ENCODE measurements at regions not wholly inside any gene's neighbourhood (a gene's known extent, or its start where the extent isn't known, plus 50 kb on each side); places are given as distances from the start of the nearest gene placed in this dataset.

DNA sequence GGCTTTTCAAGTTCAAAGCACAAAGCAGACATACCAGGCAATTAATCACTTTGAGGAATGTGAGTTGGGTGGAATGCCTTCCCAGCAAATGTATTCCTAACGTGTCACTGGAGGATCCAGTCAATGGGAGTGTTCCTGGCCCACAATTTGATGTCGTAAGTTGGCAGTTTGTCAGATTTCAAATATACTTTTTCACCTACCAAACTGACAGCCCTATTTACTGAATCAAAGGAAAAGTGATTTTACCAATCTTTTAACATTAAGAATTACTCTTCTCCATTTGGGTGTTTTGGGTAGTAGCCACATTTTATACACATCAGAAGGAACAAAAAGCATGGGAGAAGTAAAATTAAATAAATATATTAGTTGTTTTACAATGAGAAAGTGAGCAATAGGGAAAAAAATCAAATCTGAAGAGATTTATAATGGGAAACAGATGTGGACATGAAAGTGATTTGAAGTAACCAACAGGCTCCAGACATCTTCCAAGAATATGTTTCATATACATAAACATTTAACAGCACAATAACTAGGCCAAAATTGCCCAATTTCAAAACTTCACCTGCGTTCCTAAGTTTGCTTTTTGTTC, 222.9 kb downstream of the MTERF1 start:
- intact Hi-C loops (cut with DNase I; ENCODE audit: low total_unique reads) = no loop called here
- Histone ChIP-seq H3K4me3 (no peak overlapping the region), H3K9me3 (no peaks in the 10 kb centered on the region), H3K36me3 (no peaks in the 10 kb centered on the region), H3K27me3 (no peaks in the 10 kb centered on the region), H3K4me1 (no peaks in the 10 kb centered on the region), H3K27ac (no peak overlapping the region)
- TF ChIP-seq EP300 (IDR thresholded peaks at IDR 0.05) (no peak), POLR2AphosphoS5 (IDR thresholded peaks at IDR 0.05) (no peak), POLR2A (IDR thresholded peaks at IDR 0.05) (no peak)
- TF ChIP-seq, protein P1, sequence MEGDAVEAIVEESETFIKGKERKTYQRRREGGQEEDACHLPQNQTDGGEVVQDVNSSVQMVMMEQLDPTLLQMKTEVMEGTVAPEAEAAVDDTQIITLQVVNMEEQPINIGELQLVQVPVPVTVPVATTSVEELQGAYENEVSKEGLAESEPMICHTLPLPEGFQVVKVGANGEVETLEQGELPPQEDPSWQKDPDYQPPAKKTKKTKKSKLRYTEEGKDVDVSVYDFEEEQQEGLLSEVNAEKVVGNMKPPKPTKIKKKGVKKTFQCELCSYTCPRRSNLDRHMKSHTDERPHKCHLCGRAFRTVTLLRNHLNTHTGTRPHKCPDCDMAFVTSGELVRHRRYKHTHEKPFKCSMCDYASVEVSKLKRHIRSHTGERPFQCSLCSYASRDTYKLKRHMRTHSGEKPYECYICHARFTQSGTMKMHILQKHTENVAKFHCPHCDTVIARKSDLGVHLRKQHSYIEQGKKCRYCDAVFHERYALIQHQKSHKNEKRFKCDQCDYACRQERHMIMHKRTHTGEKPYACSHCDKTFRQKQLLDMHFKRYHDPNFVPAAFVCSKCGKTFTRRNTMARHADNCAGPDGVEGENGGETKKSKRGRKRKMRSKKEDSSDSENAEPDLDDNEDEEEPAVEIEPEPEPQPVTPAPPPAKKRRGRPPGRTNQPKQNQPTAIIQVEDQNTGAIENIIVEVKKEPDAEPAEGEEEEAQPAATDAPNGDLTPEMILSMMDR (IDR thresholded peaks at IDR 0.05) = no peak
- DNase-seq = peak in 1 of 2 donors; percentile 23
- 69 to 77% (median 73%) methylated on average over 3 of the region's 3 CpGs for WGBS, 5 donors

GRCh38 chr7:91659096-91659495, 221.4 kb downstream of the MTERF1 start:
- 83 to 91% (median 91%) methylated on average over 5 of the region's 5 CpGs for WGBS, 5 donors
- TF ChIP-seq POLR2A (IDR thresholded peaks at IDR 0.05) = no peak
- TF ChIP-seq EP300 (IDR thresholded peaks at IDR 0.05) = no peak
- TF ChIP-seq, protein P1 (IDR thresholded peaks at IDR 0.05) = no peak
- TF ChIP-seq POLR2AphosphoS5 (IDR thresholded peaks at IDR 0.05) = no peak
- Histone ChIP-seq H3K27me3 (no peaks in the 10 kb centered on the region), H3K4me3 (no peak overlapping the region), H3K27ac (no peak overlapping the region), H3K36me3 (no peaks in the 10 kb centered on the region), H3K9me3 (no peaks in the 10 kb centered on the region), H3K4me1 (no peaks in the 10 kb centered on the region)
- intact Hi-C loops (cut with DNase I; ENCODE audit: low total_unique reads) = no loop called here
- no peak for DNase-seq

GRCh38 chr7:91660734-91661356, 219.7 kb downstream of the MTERF1 start:
- intact Hi-C loops (cut with DNase I; ENCODE audit: low total_unique reads) = no loop called here
- no peaks in the 10 kb centered on the region for H3K36me3 ChIP-seq
- no peak for TF ChIP-seq POLR2A (IDR thresholded peaks at IDR 0.05)
- TF ChIP-seq POLR2AphosphoS5 (IDR thresholded peaks at IDR 0.05) = no peak
- TF ChIP-seq, protein P1 (IDR thresholded peaks at IDR 0.05) = no peak
- no peak for TF ChIP-seq EP300 (IDR thresholded peaks at IDR 0.05)
- no peaks in the 10 kb centered on the region for H3K27me3 ChIP-seq
- no peak overlapping the region for H3K27ac ChIP-seq
- no peak for DNase-seq
- no peaks in the 10 kb centered on the region for H3K4me1 ChIP-seq
- no peaks in the 10 kb centered on the region for H3K9me3 ChIP-seq
- no peak overlapping the region for H3K4me3 ChIP-seq

DNA sequence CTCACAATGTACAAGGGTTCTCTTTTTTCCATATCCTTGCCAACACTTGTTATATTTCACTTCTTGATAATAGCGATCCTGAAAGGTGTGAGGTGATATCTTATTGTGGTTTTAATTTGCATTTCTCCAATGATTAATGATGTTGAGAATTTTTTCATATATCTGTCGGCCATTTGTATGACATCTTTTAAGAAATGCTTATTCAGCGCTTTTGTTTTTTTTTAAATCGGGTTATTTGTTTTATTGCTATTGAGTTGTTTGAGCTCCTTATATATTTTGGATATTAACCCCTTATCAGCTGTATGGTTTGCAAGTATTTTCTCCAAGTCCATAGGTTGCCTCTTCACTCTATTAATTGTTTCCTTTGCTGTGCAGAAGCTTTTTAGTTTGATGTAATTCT, 218.8 kb downstream of the MTERF1 start:
- DNase-seq = no peak
- Histone ChIP-seq H3K4me1 (no peaks in the 10 kb centered on the region), H3K27ac (no peak overlapping the region), H3K27me3 (no peaks in the 10 kb centered on the region), H3K4me3 (no peak overlapping the region), H3K9me3 (no peaks in the 10 kb centered on the region), H3K36me3 (no peaks in the 10 kb centered on the region)
- intact Hi-C loops (cut with DNase I; ENCODE audit: low total_unique reads) = no loop called here
- TF ChIP-seq EP300 (IDR thresholded peaks at IDR 0.05) (no peak), POLR2AphosphoS5 (IDR thresholded peaks at IDR 0.05) (no peak), POLR2A (IDR thresholded peaks at IDR 0.05) (no peak)
- TF ChIP-seq, protein P1 (IDR thresholded peaks at IDR 0.05) = no peak
- WGBS, 5 donors = 89 to 95% (median 90%) methylated on average over 4 of the region's 4 CpGs

All from stomach (tissue), 8 donors.